Brain microvascular endothelial cell (primary cell): ENCODE measurements at regions not wholly inside any gene's neighbourhood (a gene's known extent, or its start where the extent isn't known, plus 50 kb on each side); places are given as distances from the start of the nearest gene placed in this dataset.
"Not testable (repeated sequence)": the region's sequence is repeated elsewhere in the genome, so short reads cannot be mapped to it uniquely, and the experiment has no call there.

Experiments
- DNase-seq: peaks from one replicate; pipeline ENCODE4 v3.0.0-alpha.2; 2020
- H3K27ac ChIP-seq: fragments of 250-450 bp; sonication (Bioruptor Pico); 2 replicates; pipeline ENCODE4 v1.5.1; 2020; ENCODE audit warnings: mild to moderate bottlenecking, moderate library complexity
- H3K27me3 ChIP-seq: fragments of 250-450 bp; sonication (Bioruptor Pico); replicated peaks from 2 replicates; pipeline ENCODE4 v1.5.1; 2020; ENCODE audit warnings: mild to moderate bottlenecking
- H3K36me3 ChIP-seq: fragments of 250-450 bp; sonication (Bioruptor Pico); replicated peaks from 2 replicates; pipeline ENCODE4 v1.5.1; 2020; ENCODE audit warnings: mild to moderate bottlenecking
- H3K4me3 ChIP-seq: 2 replicates; pipeline ENCODE4 v1.5.1; 2011; ENCODE audit warnings: low read depth, mild to moderate bottlenecking, control low read depth, low read length, moderate library complexity
- CTCF ChIP-seq: IDR thresholded peaks from 2 replicates; pipeline ENCODE4 v1.5.1; 2011; ENCODE audit warnings: low read depth, mild to moderate bottlenecking, moderate library complexity, low read length, control low read depth, inconsistent platforms; ENCODE audit errors: missing control alignments
- in situ Hi-C: cut with HindIII; loops from 2 replicates; pipeline ENCODE4 v1.10.0; 2017; ENCODE audit warnings: low sequenced_read_pairs, low pct_ligation_motif_present

- DNase-seq, result no peak
- Histone ChIP-seq H3K27ac (no peak overlapping the region), H3K27me3 (no peaks in the 10 kb centered on the region), H3K4me3 (no peak overlapping the region), H3K36me3 (no peaks in the 10 kb centered on the region)
- in situ Hi-C loops, result no loop called here
- TF ChIP-seq CTCF, result no peak
These were observed 107.0 kb upstream of the RBM19 start for GRCh38 chr12:114073076-114073475.

DNA sequence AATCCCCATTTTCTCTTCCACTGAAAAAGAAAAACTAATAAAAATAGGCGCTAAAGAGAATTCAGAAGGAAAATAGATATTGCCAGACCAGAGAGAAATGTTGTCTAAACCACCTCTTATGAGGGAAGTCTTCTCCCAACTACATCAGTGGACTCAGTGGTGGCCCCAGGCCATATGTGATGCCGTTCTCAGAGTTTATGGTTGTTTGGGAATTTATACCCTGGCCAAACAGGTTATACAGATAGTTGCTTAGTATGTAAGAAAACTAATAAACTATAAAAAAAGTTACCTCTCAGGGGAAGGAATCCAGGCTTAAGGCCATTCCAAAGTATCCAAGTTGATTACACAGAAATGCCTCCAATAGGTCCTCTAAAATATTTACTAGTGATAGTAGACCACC lies 103.4 kb upstream of the RBM19 start:
- H3K4me3 ChIP-seq, result no peak overlapping the region
- no peaks in the 10 kb centered on the region for H3K36me3 ChIP-seq
- no peak for TF ChIP-seq CTCF
- no peak overlapping the region for H3K27ac ChIP-seq
- no peaks in the 10 kb centered on the region for H3K27me3 ChIP-seq
- in situ Hi-C loops, result no loop called here
- DNase-seq, result no peak

DNA sequence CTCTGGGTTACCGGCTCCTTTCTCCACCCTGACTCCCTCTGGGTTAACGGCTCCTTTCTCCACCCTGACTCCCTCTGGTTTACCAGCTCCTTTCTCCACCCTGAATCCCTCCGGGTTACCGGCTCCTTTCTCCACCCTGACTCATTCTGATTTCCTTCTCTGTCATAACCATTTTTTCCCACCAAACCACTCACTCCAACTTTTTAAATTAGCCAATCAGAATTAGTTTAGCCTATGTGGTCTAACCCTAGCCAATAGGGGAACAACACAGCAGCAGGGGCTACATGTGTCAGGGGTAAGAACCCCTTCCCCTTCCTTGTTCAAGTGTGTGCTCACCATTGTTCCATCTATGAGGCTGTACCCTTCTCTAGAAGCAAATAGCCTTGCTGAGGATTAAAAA lies 98.4 kb upstream of the RBM19 start:
- H3K4me3 ChIP-seq, result no peak overlapping the region
- no peaks in the 10 kb centered on the region for H3K27me3 ChIP-seq
- in situ Hi-C loops, result no loop called here
- no peak overlapping the region for H3K27ac ChIP-seq
- no peak for DNase-seq
- TF ChIP-seq CTCF, result no peak
- H3K36me3 ChIP-seq, result no peaks in the 10 kb centered on the region

DNA sequence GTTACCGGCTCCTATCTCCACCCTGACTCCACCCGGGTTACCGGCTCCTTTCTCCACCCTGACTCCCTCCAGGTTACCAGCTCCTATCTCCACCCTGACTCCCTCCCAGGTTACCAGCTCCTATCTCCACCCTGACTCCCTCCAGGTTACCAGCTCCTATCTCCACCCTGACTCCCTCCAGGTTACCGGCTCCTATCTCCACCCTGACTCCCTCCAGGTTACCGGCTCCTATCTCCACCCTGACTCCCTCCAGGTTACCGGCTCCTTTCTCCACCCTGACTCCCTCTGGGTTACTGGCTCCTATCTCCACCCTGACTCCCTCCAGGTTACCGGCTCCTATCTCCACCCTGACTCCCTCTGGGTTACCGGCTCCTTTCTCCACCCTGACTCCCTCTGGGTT lies 97.9 kb upstream of the RBM19 start:
- H3K36me3 ChIP-seq, H3K27me3 ChIP-seq, H3K4me3 ChIP-seq, DNase-seq, H3K27ac ChIP-seq, in situ Hi-C loops: not testable (repeated sequence)

DNA sequence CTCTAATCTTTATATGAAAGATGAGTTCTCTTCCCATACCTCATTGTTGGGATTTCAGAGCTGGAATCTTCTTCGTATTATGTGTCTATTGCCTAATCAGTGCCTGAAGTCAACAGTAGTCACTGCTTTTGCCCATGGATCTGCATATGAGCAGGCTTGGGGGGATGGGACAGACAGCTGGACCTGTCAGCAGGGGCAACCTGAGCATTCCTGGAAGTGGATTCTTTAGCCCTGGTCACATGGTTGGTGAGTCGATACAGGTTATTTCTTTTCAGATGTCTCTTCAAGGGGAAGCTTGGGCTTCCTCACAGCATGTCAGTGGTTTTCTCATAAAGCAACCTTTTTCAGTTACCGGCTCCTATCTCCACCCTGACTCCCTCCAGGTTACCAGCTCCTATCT lies 97.3 kb upstream of the RBM19 start:
- no peak for TF ChIP-seq CTCF
- in situ Hi-C loops, result no loop called here

DNA sequence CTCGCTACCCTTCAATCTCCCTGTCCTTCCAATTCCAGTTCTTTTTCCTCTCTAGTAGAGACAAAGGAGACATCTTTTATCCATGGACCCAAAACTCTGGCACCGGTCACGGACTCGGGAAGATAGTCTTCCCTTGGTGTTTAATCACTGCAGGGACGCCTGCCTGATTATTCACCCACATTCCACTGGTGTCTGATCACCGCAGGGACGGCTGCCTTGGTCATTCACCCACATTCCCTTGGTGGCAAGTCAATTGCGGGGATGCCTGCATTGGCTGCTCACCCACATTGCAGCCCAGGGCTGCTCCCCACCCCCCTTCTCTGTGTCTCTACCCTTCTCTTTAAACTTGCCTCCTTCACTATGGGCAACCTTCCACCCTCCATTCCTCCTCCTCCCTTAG lies 90.2 kb upstream of the RBM19 start:
- H3K27me3 ChIP-seq, H3K4me3 ChIP-seq, in situ Hi-C loops, DNase-seq, H3K36me3 ChIP-seq, H3K27ac ChIP-seq: not testable (repeated sequence)

More for the DNA sequence above, 97.3 kb upstream of the RBM19 start:
- Histone ChIP-seq H3K4me3 (no peak overlapping the region), H3K27me3 (no peaks in the 10 kb centered on the region), H3K27ac (no peak overlapping the region), H3K36me3 (no peaks in the 10 kb centered on the region)
- DNase-seq, result no peak

- Histone ChIP-seq H3K27ac (no peak overlapping the region), H3K27me3 (no peaks in the 10 kb centered on the region), H3K4me3 (no peak overlapping the region), H3K36me3 (no peaks in the 10 kb centered on the region)
- in situ Hi-C loops, result no loop called here
- no peak for DNase-seq
- no peak for TF ChIP-seq CTCF
These were observed 88.9 kb upstream of the RBM19 start for GRCh38 chr12:114054982-114055381.
